ENCODE measurements at regions not wholly inside any gene's neighbourhood (a gene's known extent, or its start where the extent isn't known, plus 50 kb on each side); places are given as distances from the start of the nearest gene placed in this dataset.

GRCh38 chr10:53432035-53432434 lies 659.5 kb upstream of the MBL2 start:
- no peaks in the 10 kb centered on the region for H3K36me3 ChIP-seq
- no peaks in the 10 kb centered on the region for H3K4me1 ChIP-seq
- no peak overlapping the region for H3K27ac ChIP-seq
- no peaks in the 10 kb centered on the region for H3K27me3 ChIP-seq
- in situ Hi-C loops (cut with MboI; ENCODE audit: low sequenced_read_pairs in 4 of 4): no loop called here
- intact Hi-C loops (cut with DNase I; ENCODE audit: low total_unique reads): no loop called here
- ATAC-seq: no peak
- no peak for DNase-seq
- no peaks in the 10 kb centered on the region for H3K9me3 ChIP-seq
- TF ChIP-seq, protein P1, sequence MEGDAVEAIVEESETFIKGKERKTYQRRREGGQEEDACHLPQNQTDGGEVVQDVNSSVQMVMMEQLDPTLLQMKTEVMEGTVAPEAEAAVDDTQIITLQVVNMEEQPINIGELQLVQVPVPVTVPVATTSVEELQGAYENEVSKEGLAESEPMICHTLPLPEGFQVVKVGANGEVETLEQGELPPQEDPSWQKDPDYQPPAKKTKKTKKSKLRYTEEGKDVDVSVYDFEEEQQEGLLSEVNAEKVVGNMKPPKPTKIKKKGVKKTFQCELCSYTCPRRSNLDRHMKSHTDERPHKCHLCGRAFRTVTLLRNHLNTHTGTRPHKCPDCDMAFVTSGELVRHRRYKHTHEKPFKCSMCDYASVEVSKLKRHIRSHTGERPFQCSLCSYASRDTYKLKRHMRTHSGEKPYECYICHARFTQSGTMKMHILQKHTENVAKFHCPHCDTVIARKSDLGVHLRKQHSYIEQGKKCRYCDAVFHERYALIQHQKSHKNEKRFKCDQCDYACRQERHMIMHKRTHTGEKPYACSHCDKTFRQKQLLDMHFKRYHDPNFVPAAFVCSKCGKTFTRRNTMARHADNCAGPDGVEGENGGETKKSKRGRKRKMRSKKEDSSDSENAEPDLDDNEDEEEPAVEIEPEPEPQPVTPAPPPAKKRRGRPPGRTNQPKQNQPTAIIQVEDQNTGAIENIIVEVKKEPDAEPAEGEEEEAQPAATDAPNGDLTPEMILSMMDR (IDR thresholded peaks at IDR 0.05 in 4 of 5, conservative IDR thresholded peaks at IDR 0.05 in 1 of 5): no peak
- TF ChIP-seq POLR2A (IDR thresholded peaks at IDR 0.05): no peak
- H3K4me3 ChIP-seq: no peak overlapping the region

- no peak overlapping the region for H3K4me3 ChIP-seq
- H3K9me3 ChIP-seq: no peaks in the 10 kb centered on the region
- DNase-seq (no peak), ATAC-seq (no peak)
- H3K36me3 ChIP-seq: no peaks in the 10 kb centered on the region
- TF ChIP-seq, protein P1 (IDR thresholded peaks at IDR 0.05 in 4 of 5, conservative IDR thresholded peaks at IDR 0.05 in 1 of 5): no peak
- TF ChIP-seq POLR2A (IDR thresholded peaks at IDR 0.05): no peak
- intact Hi-C loops (cut with DNase I; ENCODE audit: low total_unique reads) (no loop called here), in situ Hi-C loops (cut with MboI; ENCODE audit: low sequenced_read_pairs in 4 of 4) (no loop called here)
- no peaks in the 10 kb centered on the region for H3K27me3 ChIP-seq
- H3K4me1 ChIP-seq: no peaks in the 10 kb centered on the region
- H3K27ac ChIP-seq: no peak overlapping the region
These were observed 658.4 kb upstream of the MBL2 start for GRCh38 chr10:53430974-53431373.

DNA sequence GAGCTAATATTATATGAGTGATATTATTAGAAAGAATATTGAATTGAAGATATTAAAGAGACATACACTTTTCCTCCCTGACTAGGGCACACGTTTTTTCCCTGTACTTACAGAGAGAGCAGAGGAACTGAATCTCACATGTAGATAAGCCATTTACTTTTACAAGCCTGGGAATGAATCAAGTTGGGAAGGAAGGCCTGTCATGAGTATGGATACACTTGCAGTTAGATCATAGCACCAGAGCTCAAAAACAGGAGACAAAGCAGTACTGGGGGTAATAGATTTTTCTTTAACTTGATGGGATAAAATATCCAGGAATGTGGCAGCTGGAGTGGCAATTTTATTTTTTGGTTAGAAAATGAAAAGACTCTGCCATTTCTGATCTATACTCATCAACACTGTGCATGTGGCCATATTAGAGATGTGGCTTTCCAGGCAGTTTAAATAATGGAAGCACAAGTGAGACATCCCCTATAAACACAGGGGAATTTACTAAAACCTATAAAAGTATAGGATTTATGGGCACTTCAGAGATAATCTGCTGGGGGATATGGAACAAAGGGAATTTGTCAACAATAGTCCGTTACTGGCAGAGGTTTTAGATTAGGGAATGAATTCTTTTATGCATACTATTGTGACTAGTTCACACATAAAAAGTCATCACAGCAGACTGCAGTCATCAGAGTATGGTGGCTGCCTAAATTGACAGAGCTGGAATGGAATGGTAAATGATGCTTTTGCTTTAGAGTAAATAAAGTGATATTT lies 657.7 kb upstream of the MBL2 start:
- Histone ChIP-seq H3K36me3 (no peaks in the 10 kb centered on the region), H3K9me3 (no peaks in the 10 kb centered on the region), H3K27me3 (no peaks in the 10 kb centered on the region), H3K27ac (no peak overlapping the region), H3K4me3 (no peak overlapping the region), H3K4me1 (no peaks in the 10 kb centered on the region)
- DNase-seq: no peak
- in situ Hi-C loops (cut with MboI; ENCODE audit: low sequenced_read_pairs in 4 of 4) (no loop called here), intact Hi-C loops (cut with DNase I; ENCODE audit: low total_unique reads) (no loop called here)
- TF ChIP-seq, protein P1 (IDR thresholded peaks at IDR 0.05 in 4 of 5, conservative IDR thresholded peaks at IDR 0.05 in 1 of 5): no peak
- no peak for TF ChIP-seq POLR2A (IDR thresholded peaks at IDR 0.05)
- no peak for ATAC-seq

- in situ Hi-C loops (cut with MboI; ENCODE audit: low sequenced_read_pairs in 4 of 4) (no loop called here), intact Hi-C loops (cut with DNase I; ENCODE audit: low total_unique reads) (no loop called here)
- Histone ChIP-seq H3K9me3 (no peaks in the 10 kb centered on the region), H3K27ac (no peak overlapping the region), H3K27me3 (no peaks in the 10 kb centered on the region), H3K4me1 (no peaks in the 10 kb centered on the region), H3K36me3 (no peaks in the 10 kb centered on the region), H3K4me3 (no peak overlapping the region)
- DNase-seq: no peak
- ATAC-seq: no peak
- TF ChIP-seq, protein P1 (IDR thresholded peaks at IDR 0.05 in 4 of 5, conservative IDR thresholded peaks at IDR 0.05 in 1 of 5): no peak
- no peak for TF ChIP-seq POLR2A (IDR thresholded peaks at IDR 0.05)
These were observed 649.8 kb upstream of the MBL2 start for GRCh38 chr10:53422223-53422888.
